H9 (cell line): ENCODE measurements at regions not wholly inside any gene's neighbourhood (a gene's known extent, or its start where the extent isn't known, plus 50 kb on each side); places are given as distances from the start of the nearest gene placed in this dataset.

Experiments used
- DNase-seq: peaks from one replicate; pipeline ENCODE4 v3.0.0-alpha.2; 2017
- H2AFZ ChIP-seq: one replicate; pipeline ENCODE4 v1.6.1; 2013; ENCODE audit warnings: mild to moderate bottlenecking, low read length, control low read depth, moderate library complexity
- H2AK5ac ChIP-seq: 2 replicates; pipeline ENCODE4 v1.6.1; 2013; ENCODE audit warnings: low read length, control low read depth, mixed read lengths; ENCODE audit not compliant: insufficient read length
- H2BK120ac ChIP-seq: one replicate; pipeline ENCODE4 v1.6.1; 2013; ENCODE audit warnings: low read depth, mild to moderate bottlenecking, low read length, control low read depth, inconsistent platforms; ENCODE audit not compliant: poor library complexity, severe bottlenecking
- H2BK12ac ChIP-seq: 2 replicates; pipeline ENCODE4 v1.6.1; 2013; ENCODE audit warnings: low read length, control low read depth, mixed read lengths, low read depth; ENCODE audit not compliant: insufficient read length
- H2BK15ac ChIP-seq: 2 replicates; pipeline ENCODE4 v1.6.1; 2013; ENCODE audit warnings: low read depth, low read length, control low read depth
- H2BK20ac ChIP-seq: one replicate; pipeline ENCODE4 v1.6.1; 2013; ENCODE audit warnings: low read depth, mild to moderate bottlenecking, low read length, control low read depth, inconsistent platforms; ENCODE audit not compliant: poor library complexity, severe bottlenecking
- H2BK5ac ChIP-seq: 2 replicates; pipeline ENCODE4 v1.6.1; 2013; ENCODE audit warnings: low read length, control low read depth, mixed read lengths; ENCODE audit not compliant: insufficient read length
- H3K14ac ChIP-seq: 2 replicates; pipeline ENCODE4 v1.6.1; 2013; ENCODE audit warnings: low read length, control low read depth; ENCODE audit not compliant: insufficient read depth
- H3K18ac ChIP-seq: 2 replicates; pipeline ENCODE4 v1.6.1; 2013; ENCODE audit warnings: low read depth, mild to moderate bottlenecking, mixed read lengths, low read length, control low read depth; ENCODE audit not compliant: insufficient read length
- H3K23ac ChIP-seq: 2 replicates; pipeline ENCODE4 v1.6.1; 2013; ENCODE audit warnings: low read length, control low read depth, mixed read lengths, low read depth; ENCODE audit not compliant: insufficient read length
- H3K23me2 ChIP-seq: 2 replicates; pipeline ENCODE4 v1.6.1; 2013; ENCODE audit warnings: low read depth, mild to moderate bottlenecking, mixed read lengths, low read length, control low read depth; ENCODE audit not compliant: insufficient read length, poor library complexity, severe bottlenecking
- H3K27ac ChIP-seq: 2 replicates; pipeline ENCODE4 v1.5.1; 2013; ENCODE audit warnings: low read length, control low read depth, mixed read lengths, low read depth; ENCODE audit not compliant: insufficient read length
- H3K27me3 ChIP-seq: 2 replicates; pipeline ENCODE4 v1.6.1; 2013; ENCODE audit warnings: low read length, control low read depth, inconsistent platforms; ENCODE audit not compliant: insufficient read depth
- H3K4ac ChIP-seq: 2 replicates; pipeline ENCODE4 v1.6.1; 2013; ENCODE audit warnings: low read depth, mild to moderate bottlenecking, control low read depth, inconsistent platforms, low read length, moderate library complexity
- H3K4me1 ChIP-seq: 2 replicates; pipeline ENCODE4 v1.6.1; 2013; ENCODE audit warnings: low read length, control low read depth, inconsistent platforms; ENCODE audit not compliant: insufficient read depth
- H3K4me2 ChIP-seq: 2 replicates; pipeline ENCODE4 v1.6.1; 2013; ENCODE audit warnings: low read length, control low read depth, mixed read lengths; ENCODE audit not compliant: insufficient read length, insufficient read depth
- H3K56ac ChIP-seq: 2 replicates; pipeline ENCODE4 v1.6.1; 2013; ENCODE audit warnings: low read depth, mild to moderate bottlenecking, mixed read lengths, low read length, control low read depth; ENCODE audit not compliant: insufficient read length
- H3K79me1 ChIP-seq: 2 replicates; pipeline ENCODE4 v1.6.1; 2013; ENCODE audit warnings: low read depth, mild to moderate bottlenecking, moderate library complexity, low read length, control low read depth, inconsistent platforms; ENCODE audit not compliant: insufficient read depth, poor library complexity, severe bottlenecking
- H3K79me2 ChIP-seq: 2 replicates; pipeline ENCODE4 v1.6.1; 2013; ENCODE audit warnings: low read length, control low read depth, inconsistent platforms; ENCODE audit not compliant: insufficient read depth
- H3K9ac ChIP-seq: 2 replicates; pipeline ENCODE4 v1.6.1; 2013; ENCODE audit warnings: low read length, control low read depth, mixed read lengths; ENCODE audit not compliant: insufficient read length; ENCODE audit errors: extremely low read depth
- H3K9me3 ChIP-seq: one replicate; pipeline ENCODE4 v1.6.1; 2013; ENCODE audit warnings: low read depth, low read length, inconsistent platforms; ENCODE audit not compliant: control insufficient read depth
- H3T11ph ChIP-seq: one replicate; pipeline ENCODE4 v1.6.1; 2013; ENCODE audit warnings: mild to moderate bottlenecking, low read length, control low read depth, inconsistent platforms
- H4K20me1 ChIP-seq: one replicate; pipeline ENCODE4 v1.6.1; 2013; ENCODE audit not compliant: control insufficient read depth, insufficient read length, insufficient read depth
- H4K5ac ChIP-seq: 2 replicates; pipeline ENCODE4 v1.6.1; 2013; ENCODE audit warnings: low read depth, mild to moderate bottlenecking, mixed read lengths, low read length, control low read depth; ENCODE audit not compliant: insufficient read length
- H4K8ac ChIP-seq: replicated peaks from 2 replicates; pipeline ENCODE4 v1.6.1; 2013; ENCODE audit warnings: low read length, control low read depth, mixed read lengths, low read depth; ENCODE audit not compliant: insufficient read length
- H4K91ac ChIP-seq: 2 replicates; pipeline ENCODE4 v1.6.1; 2013; ENCODE audit warnings: low read depth, mild to moderate bottlenecking, moderate library complexity, mixed read lengths, low read length, control low read depth; ENCODE audit not compliant: insufficient read length
- H3K27ac Mint-ChIP-seq, 3 experiments: 2 replicates in 2 of 3; 3 replicates in 1 of 3; pipeline ENCODE4 v1.8.0; 2020 to 2021; ENCODE audit warnings: mixed read lengths in 3 of 3, mild to moderate bottlenecking in 1 of 3, moderate library complexity in 1 of 3
- H3K27me3 Mint-ChIP-seq: 2 replicates; pipeline ENCODE4 v1.8.0; 2021; ENCODE audit warnings: low read depth, mild to moderate bottlenecking, moderate library complexity, mixed read lengths
- H3K36me3 Mint-ChIP-seq, 3 experiments: 2 replicates in 2 of 3; 3 replicates in 1 of 3; pipeline ENCODE4 v1.8.0; 2020 to 2021; ENCODE audit warnings: low read depth in 3 of 3, mixed read lengths in 3 of 3; ENCODE audit not compliant: insufficient read depth in 1 of 3
- H3K4me1 Mint-ChIP-seq, 2 experiments: 2 replicates each; pipeline ENCODE4 v1.8.0; 2020; ENCODE audit warnings: mixed read lengths in 2 of 2
- H3K4me3 Mint-ChIP-seq, 2 experiments: 2 replicates in 1 of 2; 3 replicates in 1 of 2; pipeline ENCODE4 v1.8.0; 2020 to 2021; ENCODE audit warnings: mild to moderate bottlenecking in 2 of 2, mixed read lengths in 2 of 2, moderate library complexity in 1 of 2
- H3K9me3 Mint-ChIP-seq, 2 experiments: 2 replicates in 1 of 2; 3 replicates in 1 of 2; pipeline ENCODE4 v1.8.0; 2020; ENCODE audit warnings: mild to moderate bottlenecking in 2 of 2, mixed read lengths in 2 of 2, moderate library complexity in 1 of 2
- WGBS: extraction: QIAGEN DNeasy Blood & Tissue Kit; methylation state at CpG from one replicate; pipeline ENCODE4 v1.1.7; 2013; ENCODE audit warnings: missing lambda C conversion rate, low lambda C conversion rate, mixed read lengths; ENCODE audit not compliant: insufficient read length; ENCODE audit errors: extremely low coverage; 5-methylcytosine and 5-hydroxymethylcytosine counted together
- TF ChIP-seq, protein P1 (sequence below): fragments of 200-600 bp; sonication (generic); conservative IDR thresholded peaks from 3 replicates; pipeline ENCODE4 v1.8.0; 2021; ENCODE audit warnings: antibody characterized with exemption, mild to moderate bottlenecking

DNA sequence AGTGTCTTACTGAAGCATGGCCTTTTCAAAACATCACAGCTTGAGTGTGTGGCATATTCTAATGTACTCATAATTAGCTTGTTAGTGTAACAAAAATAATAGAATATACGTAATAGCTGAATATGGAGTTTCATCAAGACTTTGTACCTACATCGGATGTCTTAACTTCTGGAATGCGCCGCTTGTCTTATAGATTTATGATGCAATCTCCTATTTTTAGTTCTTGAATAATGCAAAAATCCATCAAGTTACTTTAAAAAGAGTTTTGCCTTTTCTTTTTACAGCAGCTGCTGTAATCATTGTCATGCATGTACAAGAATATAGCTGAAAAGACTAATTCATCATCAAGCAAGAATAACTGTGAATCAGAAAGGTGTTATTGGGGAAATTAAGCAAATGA lies 140.7 kb upstream of the SCN7A start:
- no peak overlapping the region for H3K9ac ChIP-seq
- H3T11ph ChIP-seq = no peak overlapping the region
- no peaks in the 10 kb centered on the region for H3K23me2 ChIP-seq
- H3K14ac ChIP-seq = no peak overlapping the region
- H2AK5ac ChIP-seq = no peak overlapping the region
- no peak overlapping the region for H4K8ac ChIP-seq
- H2BK20ac ChIP-seq = no peak overlapping the region
- no peak overlapping the region for H3K27ac Mint-ChIP-seq
- no peak overlapping the region for H3K4me3 Mint-ChIP-seq
- no peak overlapping the region for H4K91ac ChIP-seq
- H2AFZ ChIP-seq = no peak overlapping the region
- H2BK12ac ChIP-seq = no peak overlapping the region
- no peak overlapping the region for H3K27ac ChIP-seq
- no peaks in the 10 kb centered on the region for H3K4me1 ChIP-seq
- no peak overlapping the region for H3K23ac ChIP-seq
- H4K20me1 ChIP-seq = no peaks in the 10 kb centered on the region
- no peaks in the 10 kb centered on the region for H3K36me3 Mint-ChIP-seq
- WGBS = no CpG with 5 or more reads among the region's 4 CpGs
- H3K27me3 ChIP-seq = no peaks in the 10 kb centered on the region
- no peak overlapping the region for H3K56ac ChIP-seq
- peaks cover 10% of the 10 kb centered on the region in 2 experiments; a peak in 3 of 4 replicates for H3K4me1 Mint-ChIP-seq
- no peaks in the 10 kb centered on the region for H3K9me3 Mint-ChIP-seq
- H3K27me3 Mint-ChIP-seq = no peaks in the 10 kb centered on the region
- no peaks in the 10 kb centered on the region for H3K79me1 ChIP-seq
- no peak overlapping the region for H3K4me2 ChIP-seq
- H2BK120ac ChIP-seq = no peak overlapping the region
- H2BK15ac ChIP-seq = no peak overlapping the region
- H3K79me2 ChIP-seq = no peaks in the 10 kb centered on the region
- H2BK5ac ChIP-seq = no peak overlapping the region
- no peak overlapping the region for H4K5ac ChIP-seq
- H3K4ac ChIP-seq = no peak overlapping the region
- DNase-seq = no peak
- no peaks in the 10 kb centered on the region for H3K9me3 ChIP-seq
- TF ChIP-seq, protein P1, sequence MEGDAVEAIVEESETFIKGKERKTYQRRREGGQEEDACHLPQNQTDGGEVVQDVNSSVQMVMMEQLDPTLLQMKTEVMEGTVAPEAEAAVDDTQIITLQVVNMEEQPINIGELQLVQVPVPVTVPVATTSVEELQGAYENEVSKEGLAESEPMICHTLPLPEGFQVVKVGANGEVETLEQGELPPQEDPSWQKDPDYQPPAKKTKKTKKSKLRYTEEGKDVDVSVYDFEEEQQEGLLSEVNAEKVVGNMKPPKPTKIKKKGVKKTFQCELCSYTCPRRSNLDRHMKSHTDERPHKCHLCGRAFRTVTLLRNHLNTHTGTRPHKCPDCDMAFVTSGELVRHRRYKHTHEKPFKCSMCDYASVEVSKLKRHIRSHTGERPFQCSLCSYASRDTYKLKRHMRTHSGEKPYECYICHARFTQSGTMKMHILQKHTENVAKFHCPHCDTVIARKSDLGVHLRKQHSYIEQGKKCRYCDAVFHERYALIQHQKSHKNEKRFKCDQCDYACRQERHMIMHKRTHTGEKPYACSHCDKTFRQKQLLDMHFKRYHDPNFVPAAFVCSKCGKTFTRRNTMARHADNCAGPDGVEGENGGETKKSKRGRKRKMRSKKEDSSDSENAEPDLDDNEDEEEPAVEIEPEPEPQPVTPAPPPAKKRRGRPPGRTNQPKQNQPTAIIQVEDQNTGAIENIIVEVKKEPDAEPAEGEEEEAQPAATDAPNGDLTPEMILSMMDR = no peak
- no peak overlapping the region for H3K18ac ChIP-seq
